HEK293 (cell line): ENCODE measurements at regions not wholly inside any gene's neighbourhood (a gene's known extent, or its start where the extent isn't known, plus 50 kb on each side); places are given as distances from the start of the nearest gene placed in this dataset.

ENCODE experiments used
- CTCF ChIA-PET: fragments of 350-600 bp; formaldehyde crosslinking; extraction: SDS; loops from one replicate; lab custom pipeline; 2021; ENCODE audit warnings: antibody characterized with exemption; lab: Yijun Ruan, JAX
- POLR2A ChIA-PET: fragments of 300-600 bp; formaldehyde crosslinking; extraction: SDS; loops from one replicate; lab custom pipeline; 2020; ENCODE audit warnings: antibody characterized with exemption, inconsistent platforms; lab: Yijun Ruan, JAX
- H3K27ac ChIP-seq: fragments of 200-500 bp; sonication (Bioruptor generic); 2 replicates; pipeline ENCODE4 v1.5.1; 2014; ENCODE audit warnings: low read depth, low read length, control low read depth, inconsistent platforms; ENCODE audit errors: extremely low read depth
- H3K36me3 ChIP-seq, 2 experiments: fragments of 200-500 bp in 1 of 2; sonication (Bioruptor generic) in 1 of 2; 1 replicate in 1 of 2; 2 replicates in 1 of 2; pipeline ENCODE4 v1.5.1; 2014 to 2017; ENCODE audit warnings: inconsistent platforms in 2 of 2, low read length in 2 of 2; ENCODE audit not compliant: control insufficient read depth in 2 of 2, insufficient read depth in 1 of 2
- H3K4me1 ChIP-seq: fragments of 200-500 bp; sonication (Bioruptor generic); 2 replicates; pipeline ENCODE4 v1.5.1; 2014; ENCODE audit warnings: mild to moderate bottlenecking, low read length, inconsistent platforms; ENCODE audit not compliant: control insufficient read depth, insufficient read depth
- H3K4me3 ChIP-seq: 2 replicates; pipeline ENCODE4 v1.5.1; 2011; ENCODE audit warnings: low read depth, mild to moderate bottlenecking, control low read depth, low read length, moderate library complexity
- H3K9me3 ChIP-seq: fragments of 200-500 bp; sonication (Bioruptor generic); 2 replicates; pipeline ENCODE4 v1.5.1; 2014; ENCODE audit warnings: low read depth, low read length, inconsistent platforms; ENCODE audit not compliant: control insufficient read depth, insufficient read depth
- BCL11B ChIP-seq: fragments of 450-650 bp; formaldehyde crosslinking; IDR thresholded peaks from 2 replicates; pipeline ENCODE4 v1.5.1; 2016; ENCODE audit warnings: low read depth, missing biosample characterization, missing genetic modification characterization
- EGR2 ChIP-seq: fragments of 450-650 bp; formaldehyde crosslinking; IDR thresholded peaks from 2 replicates; pipeline ENCODE4 v1.5.1; 2016; ENCODE audit warnings: low read depth, missing biosample characterization, missing genetic modification characterization
- KLF10 ChIP-seq: fragments of 450-650 bp; IDR thresholded peaks from 2 replicates; pipeline ENCODE4 v1.5.1; 2018; ENCODE audit warnings: missing biosample characterization, mild to moderate bottlenecking, missing genetic modification characterization
- SP7 ChIP-seq: fragments of 450-650 bp; formaldehyde crosslinking; IDR thresholded peaks from 2 replicates; pipeline ENCODE4 v1.5.1; 2016; ENCODE audit warnings: missing biosample characterization, missing genetic modification characterization
- TCF7L2 ChIP-seq: IDR thresholded peaks from 2 replicates; pipeline ENCODE4 v1.6.1; 2011; ENCODE audit warnings: low read depth, mild to moderate bottlenecking, inconsistent platforms, low read length, moderate library complexity, borderline replicate concordance
- YY1 ChIP-seq: fragments of 450-650 bp; formaldehyde crosslinking; IDR thresholded peaks from 2 replicates; pipeline ENCODE4 v1.5.1; 2018; ENCODE audit warnings: missing biosample characterization, missing genetic modification characterization
- ZBTB7A ChIP-seq: fragments of 450-650 bp; formaldehyde crosslinking; IDR thresholded peaks from 2 replicates; pipeline ENCODE4 v1.5.1; 2016; ENCODE audit warnings: low read depth, missing biosample characterization, missing genetic modification characterization
- ZNF138 ChIP-seq: fragments of 450-650 bp; formaldehyde crosslinking; IDR thresholded peaks from 2 replicates; pipeline ENCODE4 v1.5.1; 2016; ENCODE audit warnings: missing biosample characterization, missing genetic modification characterization, borderline replicate concordance
- ZNF184 ChIP-seq: fragments of 450-650 bp; IDR thresholded peaks from 2 replicates; pipeline ENCODE4 v1.5.1; 2018; ENCODE audit warnings: missing biosample characterization, mild to moderate bottlenecking, missing genetic modification characterization
- ZNF335 ChIP-seq: fragments of 450-650 bp; formaldehyde crosslinking; conservative IDR thresholded peaks from 2 replicates; pipeline ENCODE4 v1.5.1; 2016; ENCODE audit warnings: missing biosample characterization, missing genetic modification characterization
- ZNF391 ChIP-seq: fragments of 450-650 bp; formaldehyde crosslinking; IDR thresholded peaks from 2 replicates; pipeline ENCODE4 v1.5.1; 2016; ENCODE audit warnings: low read depth, missing biosample characterization, missing genetic modification characterization, borderline replicate concordance
- ZNF404 ChIP-seq: fragments of 450-650 bp; formaldehyde crosslinking; IDR thresholded peaks from 2 replicates; pipeline ENCODE4 v1.5.1; 2017; ENCODE audit warnings: missing biosample characterization, missing genetic modification characterization
- ZNF514 ChIP-seq: fragments of 450-650 bp; formaldehyde crosslinking; IDR thresholded peaks from 2 replicates; pipeline ENCODE4 v1.5.1; 2016; ENCODE audit warnings: missing biosample characterization, missing genetic modification characterization
- ZNF544 ChIP-seq: fragments of 450-650 bp; formaldehyde crosslinking; IDR thresholded peaks from 2 replicates; pipeline ENCODE4 v1.5.0; 2017; ENCODE audit warnings: missing biosample characterization, missing genetic modification characterization
- ZNF555 ChIP-seq: fragments of 450-650 bp; formaldehyde crosslinking; conservative IDR thresholded peaks from 2 replicates; pipeline ENCODE4 v1.5.1; 2017; ENCODE audit warnings: missing biosample characterization, mild to moderate bottlenecking, missing genetic modification characterization, inconsistent platforms
- ZNF654 ChIP-seq: fragments of 450-650 bp; formaldehyde crosslinking; IDR thresholded peaks from 2 replicates; pipeline ENCODE4 v1.5.1; 2016; ENCODE audit warnings: low read depth, missing biosample characterization, missing genetic modification characterization
- ZNF660 ChIP-seq: fragments of 450-650 bp; IDR thresholded peaks from 2 replicates; pipeline ENCODE4 v1.5.1; 2018; ENCODE audit warnings: missing biosample characterization, mild to moderate bottlenecking, missing genetic modification characterization
- ZNF677 ChIP-seq: fragments of 450-650 bp; IDR thresholded peaks from 2 replicates; pipeline ENCODE4 v1.5.0; 2018; ENCODE audit warnings: missing biosample characterization, mild to moderate bottlenecking, missing genetic modification characterization, moderate library complexity
- ZNF747 ChIP-seq: fragments of 450-650 bp; formaldehyde crosslinking; IDR thresholded peaks from 2 replicates; pipeline ENCODE4 v1.5.1; 2016; ENCODE audit warnings: missing biosample characterization, missing genetic modification characterization
- TF ChIP-seq, protein P1 (sequence below): fragments of 450-650 bp; formaldehyde crosslinking; IDR thresholded peaks from 2 replicates; pipeline ENCODE4 v1.5.1; 2016; ENCODE audit warnings: missing biosample characterization, missing genetic modification characterization, low read depth
- TF ChIP-seq, protein P2 (sequence below): fragments of 450-650 bp; formaldehyde crosslinking; IDR thresholded peaks from 2 replicates; pipeline ENCODE4 v1.5.1; 2017; ENCODE audit warnings: missing biosample characterization, missing genetic modification characterization
- TF ChIP-seq, protein P3 (sequence below): fragments of 450-650 bp; formaldehyde crosslinking; IDR thresholded peaks from 2 replicates; pipeline ENCODE4 v1.5.1; 2016; ENCODE audit warnings: missing biosample characterization, missing genetic modification characterization
- TF ChIP-seq, protein P4 (sequence below): fragments of 450-650 bp; formaldehyde crosslinking; IDR thresholded peaks from 2 replicates; pipeline ENCODE4 v1.5.1; 2016; ENCODE audit warnings: missing biosample characterization, missing genetic modification characterization

DNA sequence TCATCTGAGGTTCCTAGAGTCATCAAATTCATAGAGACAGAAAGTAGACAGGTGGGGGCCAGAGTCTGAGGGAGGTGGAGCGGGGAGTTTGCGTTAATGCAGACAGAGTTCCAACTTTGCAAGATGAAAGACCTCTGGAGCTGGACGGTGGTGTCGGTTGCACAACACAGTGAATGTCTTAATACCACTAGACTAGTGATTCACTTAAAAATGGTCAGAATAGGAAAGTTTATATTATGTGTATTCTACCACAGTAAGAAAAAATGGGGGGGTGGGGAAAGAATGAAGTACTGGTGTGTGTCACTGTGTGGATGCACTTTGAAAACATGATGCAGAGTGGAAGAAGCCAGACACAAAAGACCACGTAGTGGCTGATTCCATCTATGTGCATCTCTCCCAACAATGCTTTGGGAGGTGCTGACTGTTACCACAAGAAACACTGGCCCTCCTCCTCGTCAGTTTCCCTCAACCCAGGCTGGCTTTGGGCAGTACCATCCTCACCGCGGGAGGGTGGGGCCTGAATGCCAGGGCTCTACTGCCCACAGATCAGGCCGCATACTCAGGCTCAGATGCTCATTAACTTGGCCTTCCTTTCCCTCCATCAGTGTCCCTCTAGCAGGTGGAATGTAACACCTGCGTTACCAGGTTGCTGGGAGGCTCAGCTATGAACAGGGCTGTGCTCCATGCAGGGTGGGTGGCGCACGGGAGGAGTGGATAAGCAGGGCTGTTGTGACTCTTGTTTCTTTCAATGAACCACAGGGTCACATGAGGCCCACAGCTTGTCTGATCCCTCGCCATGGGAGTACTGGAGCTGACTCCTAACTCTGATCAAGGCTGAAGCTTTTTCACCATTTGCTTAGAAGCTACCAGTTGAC, 297.0 kb downstream of the CTTN start:
- ChIA-PET CTCF (interaction anchor here (0.7 kb wide), 1 partner anchor 718 kb away, joined by 3 read pairs; no protein-coding TSS in a partner anchor), POLR2A (no interaction called here)
- H3K36me3 ChIP-seq = no peaks in the 10 kb centered on the region

DNA sequence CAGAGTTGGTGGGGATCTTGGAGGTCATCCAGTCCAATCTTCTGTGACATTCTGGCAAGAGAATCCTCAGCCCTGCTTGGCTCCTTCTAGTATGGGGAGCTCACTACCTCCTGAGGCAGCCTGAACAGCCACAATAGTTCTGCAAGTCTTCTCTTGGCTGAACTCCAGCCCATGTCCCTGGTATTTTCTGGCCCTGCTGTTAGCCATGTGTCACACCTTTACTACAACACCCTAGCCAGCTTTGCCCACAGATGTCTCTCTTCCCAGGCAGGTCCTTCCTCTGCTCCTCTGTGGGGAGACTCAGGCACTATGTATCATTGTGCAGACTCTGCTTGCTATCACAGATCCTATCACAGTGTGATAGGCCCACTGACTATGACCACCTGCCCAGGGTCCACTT, 297.7 kb downstream of the CTTN start:
- POLR2A ChIA-PET = no interaction called here
- Histone ChIP-seq H3K27ac (no peak overlapping the region), H3K4me1 (no peaks in the 10 kb centered on the region), H3K9me3 (no peaks in the 10 kb centered on the region), H3K36me3 (no peaks in the 10 kb centered on the region), H3K4me3 (no peak overlapping the region)
- no peak for TF ChIP-seq ZNF335
- TF ChIP-seq, protein P1, sequence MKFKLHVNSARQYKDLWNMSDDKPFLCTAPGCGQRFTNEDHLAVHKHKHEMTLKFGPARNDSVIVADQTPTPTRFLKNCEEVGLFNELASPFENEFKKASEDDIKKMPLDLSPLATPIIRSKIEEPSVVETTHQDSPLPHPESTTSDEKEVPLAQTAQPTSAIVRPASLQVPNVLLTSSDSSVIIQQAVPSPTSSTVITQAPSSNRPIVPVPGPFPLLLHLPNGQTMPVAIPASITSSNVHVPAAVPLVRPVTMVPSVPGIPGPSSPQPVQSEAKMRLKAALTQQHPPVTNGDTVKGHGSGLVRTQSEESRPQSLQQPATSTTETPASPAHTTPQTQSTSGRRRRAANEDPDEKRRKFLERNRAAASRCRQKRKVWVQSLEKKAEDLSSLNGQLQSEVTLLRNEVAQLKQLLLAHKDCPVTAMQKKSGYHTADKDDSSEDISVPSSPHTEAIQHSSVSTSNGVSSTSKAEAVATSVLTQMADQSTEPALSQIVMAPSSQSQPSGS = no peak
- TF ChIP-seq ZNF138 (tag by site-specific recombination) = no peak
- CTCF ChIA-PET = no interaction called here

More for the DNA sequence above, 297.0 kb downstream of the CTTN start:
- H3K9me3 ChIP-seq = no peaks in the 10 kb centered on the region
- H3K27ac ChIP-seq = no peak overlapping the region
- no peak for TF ChIP-seq ZNF654 (tag by site-specific recombination)
- TF ChIP-seq BCL11B (tag by site-specific recombination) = no peak
- TF ChIP-seq ZNF544 (tag by site-specific recombination) = no peak
- no peak for TF ChIP-seq ZBTB7A (tag by site-specific recombination)
- no peak for TF ChIP-seq ZNF391 (tag by site-specific recombination)
- no peak for TF ChIP-seq KLF10
- TF ChIP-seq, protein P2, sequence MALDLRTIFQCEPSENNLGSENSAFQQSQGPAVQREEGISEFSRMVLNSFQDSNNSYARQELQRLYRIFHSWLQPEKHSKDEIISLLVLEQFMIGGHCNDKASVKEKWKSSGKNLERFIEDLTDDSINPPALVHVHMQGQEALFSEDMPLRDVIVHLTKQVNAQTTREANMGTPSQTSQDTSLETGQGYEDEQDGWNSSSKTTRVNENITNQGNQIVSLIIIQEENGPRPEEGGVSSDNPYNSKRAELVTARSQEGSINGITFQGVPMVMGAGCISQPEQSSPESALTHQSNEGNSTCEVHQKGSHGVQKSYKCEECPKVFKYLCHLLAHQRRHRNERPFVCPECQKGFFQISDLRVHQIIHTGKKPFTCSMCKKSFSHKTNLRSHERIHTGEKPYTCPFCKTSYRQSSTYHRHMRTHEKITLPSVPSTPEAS (tag by site-specific recombination) = no peak
- no peak for TF ChIP-seq ZNF514 (tag by site-specific recombination)
- TF ChIP-seq, protein P3, sequence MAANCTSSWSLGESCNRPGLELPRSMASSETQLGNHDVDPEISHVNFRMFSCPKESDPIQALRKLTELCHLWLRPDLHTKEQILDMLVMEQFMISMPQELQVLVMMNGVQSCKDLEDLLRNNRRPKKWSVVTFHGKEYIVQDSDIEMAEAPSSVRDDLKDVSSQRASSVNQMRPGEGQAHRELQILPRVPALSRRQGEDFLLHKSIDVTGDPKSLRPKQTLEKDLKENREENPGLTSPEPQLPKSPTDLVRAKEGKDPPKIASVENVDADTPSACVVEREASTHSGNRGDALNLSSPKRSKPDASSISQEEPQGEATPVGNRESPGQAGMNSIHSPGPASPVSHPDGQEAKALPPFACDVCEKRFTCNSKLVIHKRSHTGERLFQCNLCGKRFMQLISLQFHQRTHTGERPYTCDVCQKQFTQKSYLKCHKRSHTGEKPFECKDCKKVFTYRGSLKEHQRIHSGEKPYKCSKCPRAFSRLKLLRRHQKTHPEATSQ = no peak
- TF ChIP-seq ZNF747 (tag by site-specific recombination) = no peak
- no peak for TF ChIP-seq EGR2 (tag by site-specific recombination)
- TF ChIP-seq ZNF555 (tag by site-specific recombination) = no peak
- no peak for TF ChIP-seq TCF7L2
- TF ChIP-seq ZNF660 (tag by site-specific recombination) = no peak
- no peak for TF ChIP-seq ZNF404 (tag by site-specific recombination)
- TF ChIP-seq ZNF677 (tag by site-specific recombination) = no peak
- no peak for TF ChIP-seq YY1 (tag by site-specific recombination)
- TF ChIP-seq, protein P4, sequence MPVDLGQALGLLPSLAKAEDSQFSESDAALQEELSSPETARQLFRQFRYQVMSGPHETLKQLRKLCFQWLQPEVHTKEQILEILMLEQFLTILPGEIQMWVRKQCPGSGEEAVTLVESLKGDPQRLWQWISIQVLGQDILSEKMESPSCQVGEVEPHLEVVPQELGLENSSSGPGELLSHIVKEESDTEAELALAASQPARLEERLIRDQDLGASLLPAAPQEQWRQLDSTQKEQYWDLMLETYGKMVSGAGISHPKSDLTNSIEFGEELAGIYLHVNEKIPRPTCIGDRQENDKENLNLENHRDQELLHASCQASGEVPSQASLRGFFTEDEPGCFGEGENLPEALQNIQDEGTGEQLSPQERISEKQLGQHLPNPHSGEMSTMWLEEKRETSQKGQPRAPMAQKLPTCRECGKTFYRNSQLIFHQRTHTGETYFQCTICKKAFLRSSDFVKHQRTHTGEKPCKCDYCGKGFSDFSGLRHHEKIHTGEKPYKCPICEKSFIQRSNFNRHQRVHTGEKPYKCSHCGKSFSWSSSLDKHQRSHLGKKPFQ (tag by site-specific recombination) = no peak
- no peak for TF ChIP-seq SP7 (tag by site-specific recombination)
- TF ChIP-seq ZNF184 (tag by site-specific recombination) = no peak
- no peak overlapping the region for H3K4me3 ChIP-seq
- H3K4me1 ChIP-seq = no peaks in the 10 kb centered on the region
